Sigmoid colon (tissue), 4 donors: ENCODE measurements at regions not wholly inside any gene's neighbourhood (a gene's known extent, or its start where the extent isn't known, plus 50 kb on each side); places are given as distances from the start of the nearest gene placed in this dataset.
A peak's percentile ranks its signal among the peaks of the same experiment; 100 is the strongest.

Experiments
- POLR2A ChIP-seq, 2 donors: fragments of 450-650 bp; IDR thresholded peaks; one replicate each; pipeline ENCODE4 v1.6.1; 2016; ENCODE audit warnings: antibody characterized with exemption in 2 of 2, mild to moderate bottlenecking in 2 of 2, moderate library complexity in 2 of 2
- POLR2AphosphoS5 ChIP-seq, 4 donors: sonication (generic); formaldehyde crosslinking; IDR thresholded peaks; one replicate each; pipeline ENCODE4 v1.6.1; 2017; ENCODE audit warnings: antibody characterized with exemption in 4 of 4
- TF ChIP-seq, protein P1 (sequence below), 4 experiments: fragments of 450-650 bp in 3 of 4; fragments of 200-600 bp in 1 of 4; IDR thresholded peaks; one replicate each; pipeline ENCODE4 v1.5.1; 2016 to 2019; ENCODE audit warnings: antibody characterized with exemption in 4 of 4, mild to moderate bottlenecking in 3 of 4, moderate library complexity in 2 of 4

DNA sequence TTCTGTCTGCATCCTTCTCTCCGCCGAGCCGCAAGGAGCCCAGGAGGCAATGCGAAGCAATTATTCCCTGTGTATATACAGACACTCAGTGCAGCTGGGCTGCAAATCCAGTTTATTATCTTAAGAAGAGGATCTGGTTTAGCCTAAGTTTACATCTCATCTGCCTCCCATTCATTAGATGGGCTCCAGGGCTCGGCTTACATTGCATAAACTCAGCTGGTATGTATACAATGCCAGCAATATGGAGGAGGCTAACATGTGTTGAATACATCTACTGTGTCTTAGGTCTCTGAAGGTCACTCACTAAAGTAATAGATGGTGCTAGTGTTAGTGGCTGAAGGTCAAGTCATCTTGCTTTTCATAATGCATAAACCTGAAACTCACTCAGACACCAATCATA, 996.8 kb downstream of the KCNMA1 start:
- TF ChIP-seq POLR2A (IDR thresholded peaks at IDR 0.05) (no peak), POLR2AphosphoS5 (IDR thresholded peaks at IDR 0.05) (peak; percentile 29 to 84 (median 78))
- TF ChIP-seq, protein P1, sequence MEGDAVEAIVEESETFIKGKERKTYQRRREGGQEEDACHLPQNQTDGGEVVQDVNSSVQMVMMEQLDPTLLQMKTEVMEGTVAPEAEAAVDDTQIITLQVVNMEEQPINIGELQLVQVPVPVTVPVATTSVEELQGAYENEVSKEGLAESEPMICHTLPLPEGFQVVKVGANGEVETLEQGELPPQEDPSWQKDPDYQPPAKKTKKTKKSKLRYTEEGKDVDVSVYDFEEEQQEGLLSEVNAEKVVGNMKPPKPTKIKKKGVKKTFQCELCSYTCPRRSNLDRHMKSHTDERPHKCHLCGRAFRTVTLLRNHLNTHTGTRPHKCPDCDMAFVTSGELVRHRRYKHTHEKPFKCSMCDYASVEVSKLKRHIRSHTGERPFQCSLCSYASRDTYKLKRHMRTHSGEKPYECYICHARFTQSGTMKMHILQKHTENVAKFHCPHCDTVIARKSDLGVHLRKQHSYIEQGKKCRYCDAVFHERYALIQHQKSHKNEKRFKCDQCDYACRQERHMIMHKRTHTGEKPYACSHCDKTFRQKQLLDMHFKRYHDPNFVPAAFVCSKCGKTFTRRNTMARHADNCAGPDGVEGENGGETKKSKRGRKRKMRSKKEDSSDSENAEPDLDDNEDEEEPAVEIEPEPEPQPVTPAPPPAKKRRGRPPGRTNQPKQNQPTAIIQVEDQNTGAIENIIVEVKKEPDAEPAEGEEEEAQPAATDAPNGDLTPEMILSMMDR (IDR thresholded peaks at IDR 0.05) = no peak
